ENCODE measurements at regions not wholly inside any gene's neighbourhood (a gene's known extent, or its start where the extent isn't known, plus 50 kb on each side); places are given as distances from the start of the nearest gene placed in this dataset.

GRCh38 chr14:58794993-58795762, 157.4 kb downstream of the DACT1 start:
- no peak for TF ChIP-seq HDAC2 (IDR thresholded peaks at IDR 0.05; ENCODE audit: borderline replicate concordance in 1 of 2, low read depth in 2 of 2, low read length in 2 of 2)
- TF ChIP-seq CTCF (IDR thresholded peaks at IDR 0.05; ENCODE audit: control extremely low read depth in 1 of 3, insufficient read depth in 1 of 3, low read depth in 1 of 3, low read length in 3 of 3): no peak
- TF ChIP-seq CBX8 (IDR thresholded peaks at IDR 0.05; ENCODE audit: borderline replicate concordance, low read depth, low read length): no peak
- TF ChIP-seq EP300 (IDR thresholded peaks at IDR 0.05; ENCODE audit: borderline replicate concordance in 1 of 2, low read depth in 2 of 2, low read length in 2 of 2): no peak
- no peak for TF ChIP-seq POLR2A (IDR thresholded peaks at IDR 0.05; ENCODE audit: control extremely low read depth in 1 of 2, low read depth in 2 of 2, low read length in 2 of 2)
- TF ChIP-seq SAP30 (IDR thresholded peaks at IDR 0.05; ENCODE audit: insufficient read depth, insufficient replicate concordance, low read length): no peak
- no peak for TF ChIP-seq POLR2AphosphoS5 (IDR thresholded peaks at IDR 0.05; ENCODE audit: low read depth, low read length)
- no peak for TF ChIP-seq E2F6 (IDR thresholded peaks at IDR 0.05)
- no peak for TF ChIP-seq ASH2L (IDR thresholded peaks at IDR 0.05; ENCODE audit: low read length)
- no peak for TF ChIP-seq SP2 (IDR thresholded peaks at IDR 0.05; ENCODE audit: low read length)
- no peak for TF ChIP-seq KDM5A (IDR thresholded peaks at IDR 0.05; ENCODE audit: low read length)
